Activated T-cell treated with anti-CD3 and anti-CD28 coated beads, Interleukin-2, amount 50 U/mL, for 72 hours (primary cell): ENCODE measurements at regions not wholly inside any gene's neighbourhood (a gene's known extent, or its start where the extent isn't known, plus 50 kb on each side); places are given as distances from the start of the nearest gene placed in this dataset.

ENCODE experiments used
- ATAC-seq, 2 donors: fragments of 150-1000 bp; cut with Tn5 transposase; replicated peaks in 1 of 2; 2 replicates each; pipeline ENCODE4 v1.10.0; 2021; ENCODE audit warnings: moderate library complexity in 2 of 2, mild to moderate bottlenecking in 1 of 2
- DNase-seq, 2 donors: peaks; one replicate each; pipeline ENCODE4 v3.0.0; 2021 to 2022; ENCODE audit warnings: mixed read lengths in 1 of 2
- H3K27ac Mint-ChIP-seq: one replicate; pipeline ENCODE4 v1.8.0; 2022; ENCODE audit warnings: mild to moderate bottlenecking, moderate library complexity, mixed read lengths
- H3K27me3 Mint-ChIP-seq: one replicate; pipeline ENCODE4 v1.8.0; 2022; ENCODE audit warnings: low read depth, mixed read lengths
- H3K36me3 Mint-ChIP-seq, 2 donors: one replicate each; pipeline ENCODE4 v1.8.0; 2022; ENCODE audit warnings: mixed read lengths in 2 of 2, mild to moderate bottlenecking in 1 of 2; ENCODE audit not compliant: insufficient read depth in 2 of 2
- H3K4me1 Mint-ChIP-seq: one replicate; pipeline ENCODE4 v1.8.0; 2022; ENCODE audit warnings: low read depth, mixed read lengths
- H3K4me3 Mint-ChIP-seq, 2 donors: one replicate each; pipeline ENCODE4 v1.8.0; 2022; ENCODE audit warnings: mild to moderate bottlenecking in 2 of 2, mixed read lengths in 2 of 2, moderate library complexity in 2 of 2
- H3K9me3 Mint-ChIP-seq, 2 donors: one replicate each; pipeline ENCODE4 v1.8.0; 2022; ENCODE audit warnings: mixed read lengths in 2 of 2

DNA sequence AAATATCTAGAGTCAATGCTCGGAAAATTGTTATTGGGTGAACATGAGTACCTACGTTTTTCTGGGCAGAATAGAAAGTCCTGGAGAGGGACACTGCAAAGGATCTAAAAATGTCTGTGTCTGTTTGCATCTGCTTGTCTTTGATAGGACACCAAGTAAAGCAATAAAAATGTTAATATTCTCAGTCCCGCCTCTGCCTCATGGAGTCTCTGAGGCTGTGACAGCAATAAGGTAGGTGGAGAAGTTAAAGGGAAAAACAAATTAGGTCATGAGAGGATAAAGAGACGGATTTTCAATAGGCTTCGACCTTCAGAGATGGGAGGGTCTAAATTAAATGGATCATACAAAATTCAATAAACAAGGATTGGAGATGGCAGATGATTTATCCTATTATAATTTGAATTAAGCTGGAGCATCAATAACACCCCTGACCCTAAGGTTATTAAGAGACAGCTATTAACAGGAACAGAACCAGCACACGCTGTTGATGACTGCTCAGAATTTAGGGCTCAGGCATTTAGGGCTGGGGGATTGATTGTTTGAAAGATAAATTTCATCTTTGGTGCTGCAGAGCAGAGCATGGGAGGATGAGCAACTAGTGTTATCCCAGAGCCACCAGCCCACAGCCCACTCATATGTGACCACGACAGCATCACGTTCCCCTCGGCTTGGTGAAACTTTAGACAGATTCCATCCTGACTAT lies 620.3 kb upstream of the CDH4 start:
- no peak overlapping the region for H3K27ac Mint-ChIP-seq
- no peak for DNase-seq
- no peaks in the 10 kb centered on the region for H3K36me3 Mint-ChIP-seq
- no peaks in the 10 kb centered on the region for H3K27me3 Mint-ChIP-seq
- ATAC-seq: no peak
- H3K4me3 Mint-ChIP-seq: no peak overlapping the region
- no peaks in the 10 kb centered on the region for H3K4me1 Mint-ChIP-seq
- peaks cover 0 to 3% of the 10 kb centered on the region in 2 donors for H3K9me3 Mint-ChIP-seq

DNA sequence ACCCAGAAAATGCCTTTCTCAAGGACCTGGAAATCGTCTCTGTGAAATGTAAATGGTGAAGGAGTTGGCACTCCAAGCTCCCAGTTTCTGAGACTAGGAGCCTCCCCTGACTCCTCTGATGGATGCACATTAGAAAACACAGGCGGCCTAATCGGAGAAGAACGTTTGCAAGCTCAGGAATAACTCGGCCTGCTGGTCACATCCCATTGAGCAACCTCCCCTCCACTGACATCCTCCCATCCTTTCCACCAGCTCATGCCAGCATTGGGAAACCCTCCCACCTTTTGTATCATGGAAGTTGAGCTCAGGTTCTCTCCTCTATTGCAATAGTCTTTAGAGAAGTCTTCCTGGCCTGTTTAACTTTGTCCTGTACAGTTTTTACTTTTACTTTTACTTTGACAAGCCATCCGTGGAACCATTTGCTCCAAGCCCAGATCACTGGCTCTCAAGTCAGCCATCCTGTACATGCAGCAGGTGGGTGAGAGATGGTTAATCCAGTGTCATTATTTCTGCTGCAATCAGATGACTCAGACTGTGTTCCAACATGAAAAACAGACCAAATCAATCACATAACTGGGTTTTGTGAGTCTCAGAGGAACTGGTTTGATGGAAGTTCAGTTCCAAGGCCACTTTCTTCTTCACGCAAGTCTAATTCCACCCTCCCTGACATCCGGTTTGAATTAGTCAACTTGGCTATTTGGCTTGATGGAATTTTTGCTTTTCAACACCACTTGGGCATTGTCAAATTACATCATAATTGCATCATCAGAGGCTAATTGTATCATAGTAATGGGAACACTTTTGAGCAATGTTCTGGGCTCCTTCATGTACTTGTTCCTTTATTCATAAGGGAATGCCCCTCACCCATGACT lies 619.4 kb upstream of the CDH4 start:
- Mint-ChIP-seq H3K4me3 (no peak overlapping the region), H3K9me3 (peaks cover 0 to 3% of the 10 kb centered on the region in 2 donors), H3K27ac (no peak overlapping the region), H3K4me1 (no peaks in the 10 kb centered on the region), H3K27me3 (no peaks in the 10 kb centered on the region), H3K36me3 (no peaks in the 10 kb centered on the region)
- ATAC-seq (no peak), DNase-seq (no peak)

DNA sequence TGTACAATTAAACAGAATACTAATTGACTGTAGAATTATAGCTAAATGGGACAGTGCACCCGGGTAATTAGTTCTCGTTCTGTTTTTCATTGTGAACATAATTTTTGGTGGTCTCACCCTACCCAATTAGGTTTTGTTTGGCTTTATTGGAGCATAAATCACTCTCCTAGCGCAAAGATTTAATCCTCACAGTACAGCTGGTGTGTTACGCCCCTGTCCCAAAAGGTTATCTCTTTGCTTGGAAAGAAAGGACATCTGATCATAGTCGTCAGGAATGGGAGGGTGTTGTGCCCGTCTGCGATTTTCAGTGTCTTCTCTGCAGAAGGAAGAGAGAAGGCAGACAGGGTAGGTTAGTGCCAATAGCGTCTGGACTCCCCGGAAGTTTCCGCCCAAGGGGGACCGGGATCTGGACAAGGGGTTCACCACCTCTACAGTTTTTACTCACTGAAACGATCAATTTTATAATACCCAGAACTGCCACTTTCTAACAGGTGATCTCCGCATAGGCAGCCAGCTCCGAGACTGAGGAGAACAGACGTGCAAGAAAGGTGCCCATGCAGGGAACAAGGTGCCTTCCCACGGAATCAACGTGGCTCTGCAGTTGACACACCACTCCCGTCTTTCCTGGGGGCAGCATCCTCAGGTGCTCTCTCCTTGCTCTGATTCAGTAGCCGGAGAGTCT lies 617.4 kb upstream of the CDH4 start:
- no peaks in the 10 kb centered on the region for H3K9me3 Mint-ChIP-seq
- DNase-seq (no peak), ATAC-seq (no peak)
- H3K27ac Mint-ChIP-seq: no peak overlapping the region
- H3K4me1 Mint-ChIP-seq: no peaks in the 10 kb centered on the region
- H3K36me3 Mint-ChIP-seq: no peaks in the 10 kb centered on the region
- H3K4me3 Mint-ChIP-seq: no peak overlapping the region
- H3K27me3 Mint-ChIP-seq: no peaks in the 10 kb centered on the region

DNA sequence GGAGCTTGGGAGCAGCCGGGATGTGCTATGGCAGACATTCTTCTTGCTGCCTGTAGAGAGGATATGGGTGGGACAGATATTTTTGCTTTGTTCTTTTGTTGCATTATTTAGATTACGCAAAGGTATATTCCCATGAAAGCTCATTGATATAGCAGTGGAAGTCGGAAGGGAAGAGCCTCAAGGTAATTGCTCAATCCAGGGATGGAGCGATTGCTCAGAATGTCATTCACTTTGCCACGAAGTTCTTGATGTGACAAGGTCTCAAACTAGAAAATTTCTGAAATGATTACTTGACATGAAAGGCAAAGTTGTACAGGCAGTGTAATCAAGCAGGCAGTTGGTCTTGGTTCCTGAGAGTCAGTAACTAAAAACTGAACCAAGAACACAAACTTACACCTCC lies 615.6 kb upstream of the CDH4 start:
- no peaks in the 10 kb centered on the region for H3K4me1 Mint-ChIP-seq
- DNase-seq: no peak
- H3K27ac Mint-ChIP-seq: no peak overlapping the region
- no peaks in the 10 kb centered on the region for H3K9me3 Mint-ChIP-seq
- ATAC-seq: no peak
- H3K36me3 Mint-ChIP-seq: no peaks in the 10 kb centered on the region
- no peaks in the 10 kb centered on the region for H3K27me3 Mint-ChIP-seq
- H3K4me3 Mint-ChIP-seq: no peak overlapping the region

GRCh38 chr20:60637801-60638200 lies 614.3 kb upstream of the CDH4 start:
- DNase-seq (no peak), ATAC-seq (no peak)
- Mint-ChIP-seq H3K36me3 (no peaks in the 10 kb centered on the region), H3K9me3 (no peaks in the 10 kb centered on the region), H3K27me3 (no peaks in the 10 kb centered on the region), H3K4me3 (no peak overlapping the region), H3K4me1 (no peaks in the 10 kb centered on the region), H3K27ac (no peak overlapping the region)

GRCh38 chr20:60638430-60639098 lies 613.5 kb upstream of the CDH4 start:
- no peaks in the 10 kb centered on the region for H3K36me3 Mint-ChIP-seq
- ATAC-seq (no peak), DNase-seq (no peak)
- H3K4me3 Mint-ChIP-seq: no peak overlapping the region
- no peaks in the 10 kb centered on the region for H3K9me3 Mint-ChIP-seq
- no peak overlapping the region for H3K27ac Mint-ChIP-seq
- no peaks in the 10 kb centered on the region for H3K27me3 Mint-ChIP-seq
- H3K4me1 Mint-ChIP-seq: no peaks in the 10 kb centered on the region

DNA sequence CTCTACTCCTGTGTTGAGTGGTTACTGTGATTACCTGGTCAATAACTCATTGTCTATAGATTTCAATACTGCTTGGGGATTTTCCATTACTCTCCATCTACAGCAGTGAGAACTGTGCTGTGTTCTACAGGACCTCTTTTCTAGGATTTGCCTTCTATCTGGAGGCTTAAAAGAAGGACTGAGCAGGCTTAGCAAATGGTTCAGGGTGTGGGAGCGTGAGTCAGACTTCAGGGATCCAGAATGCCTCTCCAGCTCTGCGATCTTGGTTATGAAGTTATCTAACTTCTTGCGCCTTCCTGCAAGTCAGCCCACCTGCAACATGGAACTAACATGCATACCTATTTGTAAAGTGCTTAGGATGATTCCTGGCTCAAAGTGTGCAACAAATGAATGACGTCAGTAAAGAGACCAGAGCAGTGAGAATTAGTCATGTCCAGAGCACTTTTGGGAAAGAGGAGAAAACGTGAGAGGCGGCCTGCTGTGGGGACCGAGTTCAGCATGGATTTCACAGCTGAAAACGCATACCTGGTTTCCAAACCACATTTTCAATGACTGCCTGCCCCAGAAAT lies 610.1 kb upstream of the CDH4 start:
- Mint-ChIP-seq H3K4me3 (no peak overlapping the region), H3K4me1 (no peaks in the 10 kb centered on the region)
- DNase-seq: no peak

GRCh38 chr20:60642541-60642940 lies 609.5 kb upstream of the CDH4 start:
- Mint-ChIP-seq H3K4me1 (no peaks in the 10 kb centered on the region), H3K36me3 (no peaks in the 10 kb centered on the region), H3K27me3 (no peaks in the 10 kb centered on the region), H3K27ac (no peak overlapping the region), H3K9me3 (peaks cover 0 to 1% of the 10 kb centered on the region in 2 donors), H3K4me3 (no peak overlapping the region)
- ATAC-seq (no peak), DNase-seq (no peak)

More for the DNA sequence above, 610.1 kb upstream of the CDH4 start:
- Mint-ChIP-seq H3K27me3 (no peaks in the 10 kb centered on the region), H3K27ac (no peak overlapping the region), H3K9me3 (peaks cover 0 to 1% of the 10 kb centered on the region in 2 donors), H3K36me3 (no peaks in the 10 kb centered on the region)
- no peak for ATAC-seq

- DNase-seq (no peak), ATAC-seq (no peak)
- H3K27me3 Mint-ChIP-seq: no peaks in the 10 kb centered on the region
- H3K4me1 Mint-ChIP-seq: no peaks in the 10 kb centered on the region
- peaks cover 5 to 6% of the 10 kb centered on the region in 2 donors for H3K9me3 Mint-ChIP-seq
- no peak overlapping the region for H3K27ac Mint-ChIP-seq
- H3K4me3 Mint-ChIP-seq: no peak overlapping the region
- H3K36me3 Mint-ChIP-seq: peaks cover 0 to 4% of the 10 kb centered on the region in 2 donors
These were observed 603.5 kb upstream of the CDH4 start for GRCh38 chr20:60648556-60648955.

DNA sequence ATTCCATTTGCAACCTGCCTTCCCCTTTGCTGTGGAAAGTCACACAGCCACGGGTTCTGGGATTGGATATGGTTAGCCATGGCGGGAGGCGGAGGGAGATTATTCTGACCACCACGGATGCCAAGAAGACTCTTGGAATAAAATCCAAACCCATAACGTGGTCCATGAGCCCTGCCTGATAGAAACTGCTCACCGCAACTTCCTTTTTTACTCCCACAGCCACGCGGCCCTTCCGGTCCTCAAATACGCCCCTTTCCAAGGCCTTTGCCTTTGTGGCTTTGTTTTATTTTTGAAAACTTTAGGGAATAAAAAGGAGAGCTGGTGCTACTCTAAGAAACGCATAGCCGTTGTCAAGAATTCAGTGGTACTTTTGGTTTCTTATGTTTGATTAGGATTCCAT lies 602.5 kb upstream of the CDH4 start:
- H3K27ac Mint-ChIP-seq: no peak overlapping the region
- peaks cover 0 to 4% of the 10 kb centered on the region in 2 donors for H3K36me3 Mint-ChIP-seq
- no peaks in the 10 kb centered on the region for H3K27me3 Mint-ChIP-seq
- no peaks in the 10 kb centered on the region for H3K4me1 Mint-ChIP-seq
- ATAC-seq (no peak), DNase-seq (no peak)
- no peak overlapping the region for H3K4me3 Mint-ChIP-seq
- peaks cover 5 to 9% of the 10 kb centered on the region in 2 donors for H3K9me3 Mint-ChIP-seq

DNA sequence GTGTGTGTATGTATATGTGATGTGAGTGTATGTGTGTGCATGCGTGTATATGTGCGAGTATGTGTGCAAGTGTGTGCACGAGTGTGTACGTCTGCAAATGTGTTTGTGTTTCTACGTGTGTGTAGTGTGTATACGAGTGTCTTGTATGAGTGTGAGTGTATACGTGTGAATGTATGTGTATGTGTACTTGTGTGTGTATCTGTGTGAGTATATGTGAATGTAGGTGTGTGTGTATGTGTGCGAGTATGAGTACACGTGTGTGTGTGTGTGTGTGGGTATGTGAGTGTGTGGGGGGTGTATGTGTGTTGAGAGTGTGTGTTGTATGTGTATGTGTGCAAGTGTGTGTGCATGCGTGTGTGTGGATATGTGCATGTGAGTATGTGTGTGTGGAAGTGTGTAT lies 602.0 kb upstream of the CDH4 start:
- DNase-seq (no peak), ATAC-seq (no peak)
- Mint-ChIP-seq H3K27me3 (no peaks in the 10 kb centered on the region), H3K4me1 (no peaks in the 10 kb centered on the region), H3K27ac (no peak overlapping the region), H3K4me3 (no peak overlapping the region), H3K36me3 (peaks cover 0 to 4% of the 10 kb centered on the region in 2 donors), H3K9me3 (peaks cover 5 to 9% of the 10 kb centered on the region in 2 donors)

GRCh38 chr20:60652046-60652445 lies 600.0 kb upstream of the CDH4 start:
- Mint-ChIP-seq H3K27ac (no peak overlapping the region), H3K4me1 (no peaks in the 10 kb centered on the region), H3K36me3 (peaks cover 0 to 4% of the 10 kb centered on the region in 2 donors), H3K27me3 (no peaks in the 10 kb centered on the region), H3K4me3 (no peak overlapping the region), H3K9me3 (peaks cover 5 to 7% of the 10 kb centered on the region in 2 donors)
- DNase-seq (no peak), ATAC-seq (no peak)
